Sigmoid colon (tissue), 6 donors: ENCODE measurements at regions not wholly inside any gene's neighbourhood (a gene's known extent, or its start where the extent isn't known, plus 50 kb on each side); places are given as distances from the start of the nearest gene placed in this dataset.

ENCODE experiments used
- DNase-seq: peaks from one replicate; pipeline ENCODE4 v3.0.0-alpha.2; 2019
- H3K27ac ChIP-seq, 4 donors: fragments of 200-600 bp; sonication (generic); one replicate each; pipeline ENCODE4 v1.5.1; 2016 to 2019; ENCODE audit warnings: mild to moderate bottlenecking in 1 of 4
- H3K27me3 ChIP-seq, 3 donors: fragments of 200-600 bp; sonication (generic); one replicate each; pipeline ENCODE4 v1.5.1; 2019; ENCODE audit warnings: mild to moderate bottlenecking in 1 of 3
- H3K36me3 ChIP-seq, 4 donors: fragments of 200-600 bp; sonication (generic); one replicate each; pipeline ENCODE4 v1.5.1; 2016 to 2019
- H3K4me1 ChIP-seq, 4 donors: fragments of 200-600 bp; sonication (generic); one replicate each; pipeline ENCODE4 v1.5.1; 2017 to 2019
- H3K4me3 ChIP-seq, 4 donors: fragments of 200-600 bp; sonication (generic); one replicate each; pipeline ENCODE4 v1.5.1; 2017 to 2019; ENCODE audit warnings: mild to moderate bottlenecking in 2 of 4, moderate library complexity in 1 of 4
- H3K9me3 ChIP-seq, 4 donors: fragments of 200-600 bp in 3 of 4; sonication (generic) in 3 of 4; one replicate each; pipeline versions ENCODE4 v1.5.1 to v1.6.1; 2013 to 2019
- CTCF ChIP-seq, 4 experiments: fragments of 450-650 bp in 3 of 4; fragments of 200-600 bp in 1 of 4; IDR thresholded peaks; one replicate each; pipeline ENCODE4 v1.5.1; 2016 to 2019; ENCODE audit warnings: antibody characterized with exemption in 4 of 4, mild to moderate bottlenecking in 3 of 4, moderate library complexity in 2 of 4
- EP300 ChIP-seq, 4 donors: sonication (generic); formaldehyde crosslinking; IDR thresholded peaks; one replicate each; pipeline ENCODE4 v1.6.1; 2017; ENCODE audit warnings: antibody characterized with exemption in 4 of 4
- POLR2A ChIP-seq, 2 donors: fragments of 450-650 bp; IDR thresholded peaks; one replicate each; pipeline ENCODE4 v1.6.1; 2016; ENCODE audit warnings: antibody characterized with exemption in 2 of 2, mild to moderate bottlenecking in 2 of 2, moderate library complexity in 2 of 2
- POLR2AphosphoS5 ChIP-seq, 4 donors: sonication (generic); formaldehyde crosslinking; IDR thresholded peaks; one replicate each; pipeline ENCODE4 v1.6.1; 2017; ENCODE audit warnings: antibody characterized with exemption in 4 of 4
- WGBS, 2 donors: extraction: QIAGEN DNeasy Blood & Tissue Kit; methylation state at CpG; one replicate each; pipeline ENCODE4 v1.1.7; 2013; 5-methylcytosine and 5-hydroxymethylcytosine counted together
- intact Hi-C: fragments of 100-400 bp; cut with DNase I; formaldehyde crosslinking; loops from one replicate; pipeline ENCODE4 v1.15.1; 2023
- donor health status: healthy with polysubstance abuse.
- donor health status: healthy.

- no peaks in the 10 kb centered on the region for H3K9me3 ChIP-seq
- DNase-seq, result no peak
- H3K36me3 ChIP-seq, result no peaks in the 10 kb centered on the region
- H3K27ac ChIP-seq, result no peak overlapping the region
- intact Hi-C loops, result no loop called here
- no peak overlapping the region for H3K4me3 ChIP-seq
- TF ChIP-seq EP300 (IDR thresholded peaks at IDR 0.05) (no peak), POLR2A (IDR thresholded peaks at IDR 0.05) (no peak), POLR2AphosphoS5 (IDR thresholded peaks at IDR 0.05) (no peak), CTCF (IDR thresholded peaks at IDR 0.05) (no peak)
- H3K27me3 ChIP-seq, result no peaks in the 10 kb centered on the region
- WGBS, 2 donors, result 19 to 75% methylated on average over 2 of the region's 2 CpGs
- H3K4me1 ChIP-seq, result no peaks in the 10 kb centered on the region
Observed at GRCh38 chr13:79862515-79862914, 381.6 kb downstream of the NDFIP2 start.

DNA sequence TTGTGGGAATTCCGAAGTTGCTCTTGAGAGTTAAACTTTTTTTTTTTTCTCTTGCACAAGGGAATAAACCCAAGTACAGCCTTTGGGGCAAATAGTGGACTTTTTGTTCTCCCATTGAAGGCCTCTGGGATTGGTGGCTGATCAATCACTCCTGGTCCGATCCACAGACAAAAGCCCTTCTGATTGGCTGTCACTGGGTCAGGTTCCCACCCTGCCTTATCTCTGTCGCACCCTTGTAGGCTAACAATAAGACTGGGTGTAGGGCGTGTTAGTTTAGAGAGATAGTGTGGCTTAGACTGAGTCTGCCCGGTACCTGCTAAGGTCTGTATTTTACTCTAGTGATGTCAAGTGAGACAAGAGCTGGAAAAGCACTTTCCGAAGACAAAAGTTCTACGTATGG is 380.8 kb downstream of the NDFIP2 start:
- Histone ChIP-seq H3K27ac (no peak overlapping the region), H3K4me1 (no peaks in the 10 kb centered on the region), H3K36me3 (no peaks in the 10 kb centered on the region), H3K9me3 (no peaks in the 10 kb centered on the region), H3K4me3 (no peak overlapping the region), H3K27me3 (no peaks in the 10 kb centered on the region)
- no peak for DNase-seq
- intact Hi-C loops, result no loop called here
- TF ChIP-seq CTCF (IDR thresholded peaks at IDR 0.05) (no peak), EP300 (IDR thresholded peaks at IDR 0.05) (no peak), POLR2A (IDR thresholded peaks at IDR 0.05) (no peak), POLR2AphosphoS5 (IDR thresholded peaks at IDR 0.05) (no peak)
- 24 to 69% methylated on average over 7 of the region's 7 CpGs for WGBS, 2 donors

GRCh38 chr13:79860791-79861190 is 379.8 kb downstream of the NDFIP2 start:
- Histone ChIP-seq H3K27me3 (no peaks in the 10 kb centered on the region), H3K4me3 (no peak overlapping the region), H3K36me3 (no peaks in the 10 kb centered on the region), H3K4me1 (no peaks in the 10 kb centered on the region), H3K27ac (no peak overlapping the region), H3K9me3 (no peaks in the 10 kb centered on the region)
- TF ChIP-seq POLR2A (IDR thresholded peaks at IDR 0.05) (no peak), EP300 (IDR thresholded peaks at IDR 0.05) (no peak)
- intact Hi-C loops, result no loop called here
- no peak for DNase-seq
- WGBS, 2 donors, result 70 to 82% methylated on average over 3 of the region's 3 CpGs

DNA sequence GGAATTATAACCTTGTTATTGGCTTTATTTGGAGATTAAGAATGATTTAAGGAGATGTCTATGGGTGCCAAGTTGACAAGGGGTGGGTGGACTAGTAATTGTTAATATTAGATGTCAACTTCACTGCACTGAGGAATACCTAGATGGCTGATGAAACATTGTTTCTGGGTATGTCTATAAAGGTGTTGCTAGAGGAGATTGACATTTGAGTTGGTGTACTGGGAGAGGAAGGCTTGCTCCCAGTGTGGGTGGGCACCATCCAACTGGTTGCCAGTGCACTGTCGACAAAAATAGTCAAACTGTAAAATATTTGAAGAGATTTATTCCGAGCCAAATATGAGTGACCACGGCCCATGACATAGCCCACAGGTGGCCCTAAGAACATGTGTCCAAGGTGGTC is 378.8 kb downstream of the NDFIP2 start:
- Histone ChIP-seq H3K4me3 (no peak overlapping the region), H3K4me1 (no peaks in the 10 kb centered on the region), H3K9me3 (no peaks in the 10 kb centered on the region), H3K27me3 (no peaks in the 10 kb centered on the region), H3K36me3 (no peaks in the 10 kb centered on the region), H3K27ac (no peak overlapping the region)
- no peak for DNase-seq
- WGBS, 2 donors, result 95 to 98% methylated on average over 3 of the region's 3 CpGs
- intact Hi-C loops, result no loop called here
- no peak for TF ChIP-seq POLR2A (IDR thresholded peaks at IDR 0.05)
- TF ChIP-seq CTCF (IDR thresholded peaks at IDR 0.05), result no peak
- no peak for TF ChIP-seq POLR2AphosphoS5 (IDR thresholded peaks at IDR 0.05)
- no peak for TF ChIP-seq EP300 (IDR thresholded peaks at IDR 0.05)

GRCh38 chr13:79853251-79853650 is 372.3 kb downstream of the NDFIP2 start:
- TF ChIP-seq EP300 (IDR thresholded peaks at IDR 0.05), result no peak
- no peak for TF ChIP-seq POLR2AphosphoS5 (IDR thresholded peaks at IDR 0.05)
- TF ChIP-seq POLR2A (IDR thresholded peaks at IDR 0.05), result no peak
- no peak for TF ChIP-seq CTCF (IDR thresholded peaks at IDR 0.05)
- 37 to 84% methylated on average over 1 of the region's 1 CpG for WGBS, 2 donors
- H3K36me3 ChIP-seq, result no peaks in the 10 kb centered on the region
- H3K9me3 ChIP-seq, result no peaks in the 10 kb centered on the region
- H3K4me1 ChIP-seq, result no peaks in the 10 kb centered on the region
- no peak overlapping the region for H3K4me3 ChIP-seq
- H3K27ac ChIP-seq, result no peak overlapping the region
- DNase-seq, result no peak
- H3K27me3 ChIP-seq, result no peaks in the 10 kb centered on the region
- intact Hi-C loops, result no loop called here
